Panc1 (cell line): ENCODE measurements at regions not wholly inside any gene's neighbourhood (a gene's known extent, or its start where the extent isn't known, plus 50 kb on each side); places are given as distances from the start of the nearest gene placed in this dataset.

Source experiments
- ATAC-seq: fragments of 200-7000 bp; cut with Tn5 transposase; 2 replicates; pipeline ENCODE4 v1.9.1; 2020; ENCODE audit warnings: mild to moderate bottlenecking, moderate library complexity
- BruUV-seq: library from RNA; stranded (reverse); fragments of 400-500 nt; replicated peaks from 2 replicates; lab custom pipeline; 2021; lab: Mats Ljungman, UMichigan
- CTCF ChIA-PET: fragments of 300-600 bp; sonication (Branson Sonifier 250); formaldehyde crosslinking; loops from one replicate; lab custom pipeline; 2022; ENCODE audit warnings: antibody characterized with exemption; lab: Charles Lee
- POLR2A ChIA-PET: fragments of 300-600 bp; sonication (Branson Sonifier 250); formaldehyde crosslinking; loops from one replicate; lab custom pipeline; 2022; ENCODE audit warnings: antibody characterized with exemption; lab: Charles Lee
- DNase-seq: peaks from one replicate; pipeline ENCODE4 v3.0.0-alpha.2; 2010; ENCODE audit warnings: low read depth, low spot score
- H3K27ac ChIP-seq: 2 replicates; pipeline ENCODE4 v1.5.1; 2011; ENCODE audit warnings: mild to moderate bottlenecking, low read length, inconsistent platforms
- H3K27me3 ChIP-seq: fragments of 200-500 bp; sonication (Bioruptor generic); 2 replicates; pipeline ENCODE4 v1.6.0; 2014; ENCODE audit warnings: low read length, inconsistent platforms; ENCODE audit not compliant: control insufficient read depth, insufficient read depth
- H3K36me3 ChIP-seq: fragments of 200-500 bp; sonication (Bioruptor generic); 2 replicates; pipeline ENCODE4 v1.5.1; 2014; ENCODE audit warnings: inconsistent platforms, mild to moderate bottlenecking, low read length, moderate library complexity; ENCODE audit not compliant: control insufficient read depth, insufficient read depth
- H3K4me1 ChIP-seq: 2 replicates; pipeline ENCODE4 v1.5.1; 2011; ENCODE audit warnings: inconsistent platforms, mild to moderate bottlenecking, low read length, moderate library complexity; ENCODE audit not compliant: control insufficient read depth, insufficient read depth
- H3K4me3 ChIP-seq, 2 experiments: 2 replicates each; pipeline ENCODE4 v1.5.1; 2011 to 2012; ENCODE audit warnings: low read depth in 2 of 2, low read length in 2 of 2, mild to moderate bottlenecking in 2 of 2, inconsistent platforms in 1 of 2, moderate library complexity in 1 of 2
- H3K9me3 ChIP-seq: fragments of 200-500 bp; sonication (Bioruptor generic); 2 replicates; pipeline ENCODE4 v1.5.1; 2014; ENCODE audit warnings: low read depth, mild to moderate bottlenecking, inconsistent platforms, low read length, moderate library complexity; ENCODE audit not compliant: control insufficient read depth, insufficient read depth
- POLR2AphosphoS5 ChIP-seq: IDR thresholded peaks from 2 replicates; pipeline ENCODE4 v1.6.1; 2012; ENCODE audit warnings: mild to moderate bottlenecking, low read depth, low read length, moderate library complexity
- SIN3A ChIP-seq: IDR thresholded peaks from 2 replicates; pipeline ENCODE4 v1.6.1; 2012; ENCODE audit warnings: low read depth, mild to moderate bottlenecking, low read length, moderate library complexity, borderline replicate concordance; ENCODE audit not compliant: insufficient read depth
- TCF7L2 ChIP-seq: IDR thresholded peaks from 2 replicates; pipeline ENCODE4 v1.6.1; 2011; ENCODE audit warnings: mild to moderate bottlenecking, low read depth, low read length, inconsistent platforms
- in situ Hi-C: cut with HindIII; loops from 2 replicates; pipeline ENCODE4 v1.10.0; 2016; ENCODE audit warnings: low sequenced_read_pairs, low pct_unique_long_range_greater_than_20kb
- intact Hi-C: fragments of 100-400 bp; cut with micrococcal nuclease; formaldehyde crosslinking; loops from one replicate; pipeline ENCODE4 v1.10.0; 2022; ENCODE audit not compliant: unreplicated experiment
- TF ChIP-seq, protein P1 (sequence below): fragments of 450-650 bp; IDR thresholded peaks from 2 replicates; pipeline ENCODE4 v1.5.1; 2017; ENCODE audit warnings: mild to moderate bottlenecking
- TF ChIP-seq, protein P2 (sequence below), 2 experiments: IDR thresholded peaks; 2 replicates each; pipeline ENCODE4 v1.6.1; 2011 to 2012; ENCODE audit warnings: low read depth in 2 of 2, control low read depth in 1 of 2, low read length in 1 of 2, mild to moderate bottlenecking in 1 of 2, moderate library complexity in 1 of 2; ENCODE audit not compliant: insufficient read depth in 1 of 2

DNA sequence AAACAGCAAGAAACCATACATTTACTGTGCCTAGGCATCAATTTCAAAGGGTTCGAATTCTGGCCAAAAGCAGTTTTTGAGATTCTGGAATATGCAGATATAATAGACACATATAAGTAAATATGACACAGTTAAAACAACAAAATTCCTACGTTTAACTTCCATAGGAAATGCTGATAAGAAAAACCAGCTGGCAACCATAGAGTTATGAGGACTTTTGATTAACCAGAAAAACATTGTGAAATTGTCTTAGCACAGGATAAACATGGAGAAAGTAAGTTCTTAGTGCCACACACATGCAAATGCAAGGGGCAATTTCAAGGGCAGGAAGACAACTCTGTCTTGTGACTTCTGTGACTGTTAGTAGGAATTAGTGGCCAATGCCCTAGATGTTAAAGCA is 702.1 kb downstream of the TNS3 start:
- no peaks in the 10 kb centered on the region for H3K27me3 ChIP-seq
- POLR2A ChIA-PET = no interaction called here
- H3K4me3 ChIP-seq = no peak overlapping the region
- in situ Hi-C loops = no loop called here
- no peak overlapping the region for H3K27ac ChIP-seq
- DNase-seq (no peak), ATAC-seq (no peak)
- no TSS peak for BruUV-seq
- H3K36me3 ChIP-seq = no peaks in the 10 kb centered on the region
- TF ChIP-seq, protein P1, sequence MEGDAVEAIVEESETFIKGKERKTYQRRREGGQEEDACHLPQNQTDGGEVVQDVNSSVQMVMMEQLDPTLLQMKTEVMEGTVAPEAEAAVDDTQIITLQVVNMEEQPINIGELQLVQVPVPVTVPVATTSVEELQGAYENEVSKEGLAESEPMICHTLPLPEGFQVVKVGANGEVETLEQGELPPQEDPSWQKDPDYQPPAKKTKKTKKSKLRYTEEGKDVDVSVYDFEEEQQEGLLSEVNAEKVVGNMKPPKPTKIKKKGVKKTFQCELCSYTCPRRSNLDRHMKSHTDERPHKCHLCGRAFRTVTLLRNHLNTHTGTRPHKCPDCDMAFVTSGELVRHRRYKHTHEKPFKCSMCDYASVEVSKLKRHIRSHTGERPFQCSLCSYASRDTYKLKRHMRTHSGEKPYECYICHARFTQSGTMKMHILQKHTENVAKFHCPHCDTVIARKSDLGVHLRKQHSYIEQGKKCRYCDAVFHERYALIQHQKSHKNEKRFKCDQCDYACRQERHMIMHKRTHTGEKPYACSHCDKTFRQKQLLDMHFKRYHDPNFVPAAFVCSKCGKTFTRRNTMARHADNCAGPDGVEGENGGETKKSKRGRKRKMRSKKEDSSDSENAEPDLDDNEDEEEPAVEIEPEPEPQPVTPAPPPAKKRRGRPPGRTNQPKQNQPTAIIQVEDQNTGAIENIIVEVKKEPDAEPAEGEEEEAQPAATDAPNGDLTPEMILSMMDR = no peak
- TF ChIP-seq POLR2AphosphoS5 (no peak), TCF7L2 (no peak), SIN3A (no peak)
- TF ChIP-seq, protein P2, sequence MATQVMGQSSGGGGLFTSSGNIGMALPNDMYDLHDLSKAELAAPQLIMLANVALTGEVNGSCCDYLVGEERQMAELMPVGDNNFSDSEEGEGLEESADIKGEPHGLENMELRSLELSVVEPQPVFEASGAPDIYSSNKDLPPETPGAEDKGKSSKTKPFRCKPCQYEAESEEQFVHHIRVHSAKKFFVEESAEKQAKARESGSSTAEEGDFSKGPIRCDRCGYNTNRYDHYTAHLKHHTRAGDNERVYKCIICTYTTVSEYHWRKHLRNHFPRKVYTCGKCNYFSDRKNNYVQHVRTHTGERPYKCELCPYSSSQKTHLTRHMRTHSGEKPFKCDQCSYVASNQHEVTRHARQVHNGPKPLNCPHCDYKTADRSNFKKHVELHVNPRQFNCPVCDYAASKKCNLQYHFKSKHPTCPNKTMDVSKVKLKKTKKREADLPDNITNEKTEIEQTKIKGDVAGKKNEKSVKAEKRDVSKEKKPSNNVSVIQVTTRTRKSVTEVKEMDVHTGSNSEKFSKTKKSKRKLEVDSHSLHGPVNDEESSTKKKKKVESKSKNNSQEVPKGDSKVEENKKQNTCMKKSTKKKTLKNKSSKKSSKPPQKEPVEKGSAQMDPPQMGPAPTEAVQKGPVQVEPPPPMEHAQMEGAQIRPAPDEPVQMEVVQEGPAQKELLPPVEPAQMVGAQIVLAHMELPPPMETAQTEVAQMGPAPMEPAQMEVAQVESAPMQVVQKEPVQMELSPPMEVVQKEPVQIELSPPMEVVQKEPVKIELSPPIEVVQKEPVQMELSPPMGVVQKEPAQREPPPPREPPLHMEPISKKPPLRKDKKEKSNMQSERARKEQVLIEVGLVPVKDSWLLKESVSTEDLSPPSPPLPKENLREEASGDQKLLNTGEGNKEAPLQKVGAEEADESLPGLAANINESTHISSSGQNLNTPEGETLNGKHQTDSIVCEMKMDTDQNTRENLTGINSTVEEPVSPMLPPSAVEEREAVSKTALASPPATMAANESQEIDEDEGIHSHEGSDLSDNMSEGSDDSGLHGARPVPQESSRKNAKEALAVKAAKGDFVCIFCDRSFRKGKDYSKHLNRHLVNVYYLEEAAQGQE (IDR thresholded peaks at IDR 0.05; ENCODE audit: insufficient read depth in 1 of 2, low read depth in 2 of 2, low read length in 1 of 2) = no peak
- intact Hi-C loops = no loop called here
- H3K4me1 ChIP-seq = no peaks in the 10 kb centered on the region
- H3K9me3 ChIP-seq = no peaks in the 10 kb centered on the region
- CTCF ChIA-PET = interaction anchor here (0.6 kb wide), 1 partner anchor 386 kb away, joined by 6 read pairs; no protein-coding TSS in a partner anchor

DNA sequence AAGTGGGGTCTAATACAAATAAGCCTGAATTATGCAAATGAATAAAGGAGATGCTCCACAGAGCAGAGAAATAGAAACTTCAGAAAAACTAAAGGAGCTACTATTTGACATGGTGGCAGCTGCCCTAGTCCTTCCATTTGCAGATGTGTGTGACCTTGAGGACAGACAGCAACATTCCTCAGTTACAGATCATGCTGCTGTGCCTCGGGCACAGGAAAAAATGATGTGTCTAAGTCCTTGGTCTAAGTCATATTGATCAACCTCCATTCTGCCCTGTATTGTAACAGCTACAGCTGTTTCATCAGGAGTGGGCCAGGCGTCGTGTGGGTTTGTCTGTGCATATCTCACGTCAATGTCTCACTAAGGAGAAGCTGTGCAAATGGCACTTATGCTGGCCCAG is 710.4 kb downstream of the TNS3 start:
- POLR2A ChIA-PET = no interaction called here
- H3K4me3 ChIP-seq = no peak overlapping the region
- no peak for DNase-seq

More for the DNA sequence above, 710.4 kb downstream of the TNS3 start:
- in situ Hi-C loops = no loop called here
- no peak for TF ChIP-seq TCF7L2
- TF ChIP-seq, protein P2 (IDR thresholded peaks at IDR 0.05; ENCODE audit: insufficient read depth in 1 of 2, low read depth in 2 of 2, low read length in 1 of 2) = no peak
- no peak for TF ChIP-seq SIN3A
- TF ChIP-seq, protein P1 = no peak
- Histone ChIP-seq H3K27ac (no peak overlapping the region), H3K4me1 (no peaks in the 10 kb centered on the region), H3K27me3 (no peaks in the 10 kb centered on the region), H3K9me3 (no peaks in the 10 kb centered on the region), H3K36me3 (no peaks in the 10 kb centered on the region)
- CTCF ChIA-PET = no interaction called here
- intact Hi-C loops = no loop called here
- no peak for ATAC-seq
- BruUV-seq = no TSS peak
